ENCODE measurements at regions not wholly inside any gene's neighbourhood (a gene's known extent, or its start where the extent isn't known, plus 50 kb on each side); places are given as distances from the start of the nearest gene placed in this dataset.

DNA sequence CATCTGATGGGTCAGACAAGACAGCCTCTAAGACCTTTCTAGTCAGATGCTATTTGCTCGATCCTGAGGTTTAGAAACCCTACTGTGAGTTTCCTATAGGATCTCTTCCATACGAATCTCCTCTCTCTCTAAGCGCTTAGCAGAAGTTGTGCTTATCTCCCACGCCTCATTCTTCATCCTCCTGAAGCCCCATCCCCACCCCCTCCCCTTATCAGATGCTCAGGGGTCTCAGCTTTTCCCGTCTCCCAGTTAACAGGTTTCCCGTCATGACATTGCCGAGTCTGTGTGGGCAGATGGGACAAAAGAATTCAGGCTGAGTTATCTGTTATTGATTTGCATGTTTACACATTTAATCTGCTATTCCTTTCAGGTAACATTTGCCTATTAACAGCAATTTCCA lies 99.0 kb upstream of the PIRT start:
- no peak for TF ChIP-seq NFIC (IDR thresholded peaks at IDR 0.05)
- no peak for TF ChIP-seq YY1 (IDR thresholded peaks at IDR 0.05; ENCODE audit: low read depth)
- TF ChIP-seq, protein P1, sequence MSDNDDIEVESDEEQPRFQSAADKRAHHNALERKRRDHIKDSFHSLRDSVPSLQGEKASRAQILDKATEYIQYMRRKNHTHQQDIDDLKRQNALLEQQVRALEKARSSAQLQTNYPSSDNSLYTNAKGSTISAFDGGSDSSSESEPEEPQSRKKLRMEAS (IDR thresholded peaks at IDR 0.05): no peak
- TF ChIP-seq CREB1 (IDR thresholded peaks at IDR 0.05; ENCODE audit: low read depth): no peak
- no peak for TF ChIP-seq ZBTB7A (IDR thresholded peaks at IDR 0.05; ENCODE audit: low read depth)
- no peak for TF ChIP-seq CEBPB (IDR thresholded peaks at IDR 0.05)
- TF ChIP-seq FOXM1 (IDR thresholded peaks at IDR 0.05; ENCODE audit: borderline replicate concordance, low read depth): no peak

DNA sequence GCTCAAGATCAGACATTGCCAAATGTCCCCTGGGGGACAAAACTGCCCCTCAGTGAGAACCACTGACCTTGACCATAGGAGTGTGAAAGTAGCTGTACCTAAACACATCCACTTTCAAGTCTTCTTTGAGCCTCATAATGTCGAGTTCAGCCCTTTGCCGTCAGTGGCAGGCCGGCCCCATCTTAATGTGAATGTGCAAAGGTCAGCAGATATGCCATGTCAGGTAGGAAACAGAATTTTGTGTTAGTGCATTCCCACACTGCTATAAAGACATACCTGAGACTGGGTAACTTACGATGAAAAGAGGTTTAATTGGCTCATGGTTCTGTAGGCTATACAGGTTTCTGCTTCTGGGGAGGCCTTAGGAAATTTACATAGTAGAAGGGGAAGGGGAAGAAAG lies 95.1 kb upstream of the PIRT start:
- no peak for TF ChIP-seq CEBPB (IDR thresholded peaks at IDR 0.05)
- TF ChIP-seq TEAD4 (IDR thresholded peaks at IDR 0.05): no peak
- TF ChIP-seq EGR1 (IDR thresholded peaks at IDR 0.05): no peak
- TF ChIP-seq TCF12 (IDR thresholded peaks at IDR 0.05; ENCODE audit: low read depth): no peak
- TF ChIP-seq YY1 (IDR thresholded peaks at IDR 0.05; ENCODE audit: low read depth): no peak
- TF ChIP-seq EP300 (IDR thresholded peaks at IDR 0.05; ENCODE audit: borderline replicate concordance): no peak
- TF ChIP-seq, protein P1 (IDR thresholded peaks at IDR 0.05): no peak
- TF ChIP-seq RAD21 (IDR thresholded peaks at IDR 0.05; ENCODE audit: low read depth): no peak
- TF ChIP-seq ZBTB7A (IDR thresholded peaks at IDR 0.05; ENCODE audit: low read depth): no peak
- TF ChIP-seq, protein P2, sequence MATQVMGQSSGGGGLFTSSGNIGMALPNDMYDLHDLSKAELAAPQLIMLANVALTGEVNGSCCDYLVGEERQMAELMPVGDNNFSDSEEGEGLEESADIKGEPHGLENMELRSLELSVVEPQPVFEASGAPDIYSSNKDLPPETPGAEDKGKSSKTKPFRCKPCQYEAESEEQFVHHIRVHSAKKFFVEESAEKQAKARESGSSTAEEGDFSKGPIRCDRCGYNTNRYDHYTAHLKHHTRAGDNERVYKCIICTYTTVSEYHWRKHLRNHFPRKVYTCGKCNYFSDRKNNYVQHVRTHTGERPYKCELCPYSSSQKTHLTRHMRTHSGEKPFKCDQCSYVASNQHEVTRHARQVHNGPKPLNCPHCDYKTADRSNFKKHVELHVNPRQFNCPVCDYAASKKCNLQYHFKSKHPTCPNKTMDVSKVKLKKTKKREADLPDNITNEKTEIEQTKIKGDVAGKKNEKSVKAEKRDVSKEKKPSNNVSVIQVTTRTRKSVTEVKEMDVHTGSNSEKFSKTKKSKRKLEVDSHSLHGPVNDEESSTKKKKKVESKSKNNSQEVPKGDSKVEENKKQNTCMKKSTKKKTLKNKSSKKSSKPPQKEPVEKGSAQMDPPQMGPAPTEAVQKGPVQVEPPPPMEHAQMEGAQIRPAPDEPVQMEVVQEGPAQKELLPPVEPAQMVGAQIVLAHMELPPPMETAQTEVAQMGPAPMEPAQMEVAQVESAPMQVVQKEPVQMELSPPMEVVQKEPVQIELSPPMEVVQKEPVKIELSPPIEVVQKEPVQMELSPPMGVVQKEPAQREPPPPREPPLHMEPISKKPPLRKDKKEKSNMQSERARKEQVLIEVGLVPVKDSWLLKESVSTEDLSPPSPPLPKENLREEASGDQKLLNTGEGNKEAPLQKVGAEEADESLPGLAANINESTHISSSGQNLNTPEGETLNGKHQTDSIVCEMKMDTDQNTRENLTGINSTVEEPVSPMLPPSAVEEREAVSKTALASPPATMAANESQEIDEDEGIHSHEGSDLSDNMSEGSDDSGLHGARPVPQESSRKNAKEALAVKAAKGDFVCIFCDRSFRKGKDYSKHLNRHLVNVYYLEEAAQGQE (IDR thresholded peaks at IDR 0.05; ENCODE audit: low read depth): no peak
- no peak for TF ChIP-seq CREB1 (IDR thresholded peaks at IDR 0.05; ENCODE audit: low read depth)
- TF ChIP-seq, protein P3, sequence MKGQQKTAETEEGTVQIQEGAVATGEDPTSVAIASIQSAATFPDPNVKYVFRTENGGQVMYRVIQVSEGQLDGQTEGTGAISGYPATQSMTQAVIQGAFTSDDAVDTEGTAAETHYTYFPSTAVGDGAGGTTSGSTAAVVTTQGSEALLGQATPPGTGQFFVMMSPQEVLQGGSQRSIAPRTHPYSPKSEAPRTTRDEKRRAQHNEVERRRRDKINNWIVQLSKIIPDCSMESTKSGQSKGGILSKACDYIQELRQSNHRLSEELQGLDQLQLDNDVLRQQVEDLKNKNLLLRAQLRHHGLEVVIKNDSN (IDR thresholded peaks at IDR 0.05): no peak
- no peak for TF ChIP-seq NFIC (IDR thresholded peaks at IDR 0.05)
- TF ChIP-seq TAF1 (IDR thresholded peaks at IDR 0.05; ENCODE audit: low read depth): no peak

DNA sequence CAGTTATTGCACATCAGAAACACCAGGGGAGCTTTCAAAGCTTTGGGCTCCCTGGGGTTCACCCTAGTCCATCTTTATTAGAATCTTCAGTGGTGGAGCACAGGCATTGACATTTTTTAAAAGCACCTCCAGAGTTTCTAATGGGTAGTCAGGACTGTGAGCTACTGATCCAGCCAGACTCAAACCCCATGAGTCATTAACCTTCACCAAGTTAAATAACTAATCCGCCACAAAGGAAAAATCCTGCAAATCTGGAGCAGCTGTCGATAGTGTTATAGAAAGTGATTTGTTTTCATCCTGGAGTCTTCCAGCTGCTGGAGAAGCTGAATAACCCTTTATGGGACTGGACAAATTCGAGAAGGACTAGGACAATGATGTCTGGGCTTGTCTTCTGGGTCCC lies 93.2 kb upstream of the PIRT start:
- TF ChIP-seq EP300 (IDR thresholded peaks at IDR 0.05; ENCODE audit: borderline replicate concordance) (no peak), TEAD4 (IDR thresholded peaks at IDR 0.05) (no peak), TCF12 (IDR thresholded peaks at IDR 0.05; ENCODE audit: low read depth) (no peak), FOXM1 (IDR thresholded peaks at IDR 0.05; ENCODE audit: borderline replicate concordance, low read depth) (no peak), NFIC (IDR thresholded peaks at IDR 0.05) (no peak), CEBPB (IDR thresholded peaks at IDR 0.05) (no peak), ZBTB7A (IDR thresholded peaks at IDR 0.05; ENCODE audit: low read depth) (no peak), YY1 (IDR thresholded peaks at IDR 0.05; ENCODE audit: low read depth) (no peak), EGR1 (IDR thresholded peaks at IDR 0.05) (no peak)
- TF ChIP-seq, protein P2 (IDR thresholded peaks at IDR 0.05; ENCODE audit: low read depth): no peak

DNA sequence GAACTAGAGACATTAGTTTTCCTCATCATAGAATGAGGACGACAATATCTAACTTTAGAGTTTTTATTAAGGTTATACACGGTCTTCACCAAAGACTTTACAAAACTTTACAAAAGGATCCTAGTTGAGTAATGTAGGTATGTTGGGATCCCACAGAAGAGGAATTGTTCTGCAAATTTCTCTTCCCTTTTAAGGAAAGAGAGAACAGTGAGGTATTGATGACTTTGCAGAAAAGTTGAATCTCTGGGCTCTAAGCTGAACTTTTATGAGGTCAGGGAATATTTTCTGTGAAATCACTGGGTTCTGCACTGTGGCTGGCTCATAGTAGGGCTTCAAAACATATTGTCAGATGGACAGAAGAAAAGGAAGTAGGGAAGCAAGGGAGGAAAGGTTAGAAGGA lies 89.8 kb upstream of the PIRT start:
- TF ChIP-seq TCF12 (IDR thresholded peaks at IDR 0.05; ENCODE audit: low read depth): no peak
- TF ChIP-seq NFIC (IDR thresholded peaks at IDR 0.05): no peak
- TF ChIP-seq EP300 (IDR thresholded peaks at IDR 0.05; ENCODE audit: borderline replicate concordance): no peak
- TF ChIP-seq FOXM1 (IDR thresholded peaks at IDR 0.05; ENCODE audit: borderline replicate concordance, low read depth): no peak
- no peak for TF ChIP-seq CEBPB (IDR thresholded peaks at IDR 0.05)
- TF ChIP-seq ZBTB7A (IDR thresholded peaks at IDR 0.05; ENCODE audit: low read depth): no peak
- TF ChIP-seq, protein P1 (IDR thresholded peaks at IDR 0.05): no peak
- TF ChIP-seq EGR1 (IDR thresholded peaks at IDR 0.05): no peak
- TF ChIP-seq TAF1 (IDR thresholded peaks at IDR 0.05; ENCODE audit: low read depth): no peak

DNA sequence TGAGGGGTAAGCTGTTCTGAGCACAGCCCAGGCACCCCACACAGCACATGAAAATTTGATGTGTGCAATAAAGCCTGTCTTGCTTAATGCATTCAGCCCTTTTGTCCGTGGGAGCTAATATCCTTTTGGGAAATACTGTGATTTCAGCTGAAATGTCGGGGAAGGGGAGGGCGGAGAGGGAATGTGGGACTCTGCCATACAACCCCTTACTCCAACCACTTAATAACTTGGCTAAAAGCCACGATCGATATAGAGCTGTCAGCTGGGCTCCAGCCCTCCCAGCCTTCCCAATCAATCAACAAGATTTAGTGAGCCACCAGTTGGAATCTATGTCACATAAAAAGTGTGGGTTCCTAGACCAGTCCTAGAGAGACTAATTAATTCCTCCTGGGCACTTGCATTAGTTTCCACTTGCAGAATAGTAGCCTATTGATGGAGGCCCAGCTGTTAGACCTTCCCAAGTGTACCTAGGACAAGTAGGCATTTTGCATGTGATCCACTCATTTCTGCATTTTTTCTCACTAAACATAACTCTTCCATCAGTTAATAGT lies 82.7 kb upstream of the PIRT start:
- TF ChIP-seq RAD21 (IDR thresholded peaks at IDR 0.05; ENCODE audit: low read depth): no peak
- TF ChIP-seq YY1 (IDR thresholded peaks at IDR 0.05; ENCODE audit: low read depth): no peak
- TF ChIP-seq CREB1 (IDR thresholded peaks at IDR 0.05; ENCODE audit: low read depth): no peak
- no peak for TF ChIP-seq TEAD4 (IDR thresholded peaks at IDR 0.05)
- no peak for TF ChIP-seq TAF1 (IDR thresholded peaks at IDR 0.05; ENCODE audit: low read depth)
- TF ChIP-seq, protein P1 (IDR thresholded peaks at IDR 0.05): no peak
- no peak for TF ChIP-seq ZBTB7A (IDR thresholded peaks at IDR 0.05; ENCODE audit: low read depth)
- no peak for TF ChIP-seq CEBPB (IDR thresholded peaks at IDR 0.05)
- no peak for TF ChIP-seq TCF12 (IDR thresholded peaks at IDR 0.05; ENCODE audit: low read depth)
- TF ChIP-seq NFIC (IDR thresholded peaks at IDR 0.05): no peak
- TF ChIP-seq FOXM1 (IDR thresholded peaks at IDR 0.05; ENCODE audit: borderline replicate concordance, low read depth): no peak
- TF ChIP-seq, protein P2 (IDR thresholded peaks at IDR 0.05; ENCODE audit: low read depth): no peak
- TF ChIP-seq EP300 (IDR thresholded peaks at IDR 0.05; ENCODE audit: borderline replicate concordance): no peak
- TF ChIP-seq, protein P3 (IDR thresholded peaks at IDR 0.05): no peak
